SK-N-MC (cell line): ENCODE measurements at regions not wholly inside any gene's neighbourhood (a gene's known extent, or its start where the extent isn't known, plus 50 kb on each side); places are given as distances from the start of the nearest gene placed in this dataset.

Source experiments
- EZH2 ChIP-seq: fragments of 200-600 bp; sonication (generic); IDR thresholded peaks from one replicate; pipeline ENCODE4 v1.6.1; 2017; ENCODE audit warnings: antibody characterized with exemption
- FOXP2 ChIP-seq: optimal IDR thresholded peaks from 2 replicates; pipeline ENCODE3; 2011; ENCODE audit warnings: mild to moderate bottlenecking, moderate library complexity; ENCODE audit not compliant: insufficient read depth; ENCODE audit errors: extremely low read length, control extremely low read depth
- POLR2AphosphoS5 ChIP-seq: IDR thresholded peaks from 2 replicates; pipeline ENCODE4 v1.6.1; 2012; ENCODE audit warnings: mild to moderate bottlenecking, low read depth, low read length, borderline replicate concordance

- no peak for TF ChIP-seq EZH2
- TF ChIP-seq POLR2AphosphoS5: no peak
- no peak for TF ChIP-seq FOXP2
Observed at GRCh38 chrX:40346379-40346778, 234.4 kb upstream of the ATP6AP2 start.
